HG03108 (cell line): ENCODE measurements at regions not wholly inside any gene's neighbourhood (a gene's known extent, or its start where the extent isn't known, plus 50 kb on each side); places are given as distances from the start of the nearest gene placed in this dataset.

Experiments
- ATAC-seq: cut with Tn5 transposase; IDR thresholded peaks from one replicate; pipeline ENCODE4 v1.9.1; 2021; ENCODE audit warnings: moderate library complexity; ENCODE audit not compliant: unreplicated experiment

- ATAC-seq = no peak
These were observed 50.6 kb upstream of the MRPS6 start for GRCh38 chr21:34022627-34023335.

GRCh38 chr21:34021726-34022125, 51.7 kb upstream of the MRPS6 start:
- ATAC-seq = no peak

DNA sequence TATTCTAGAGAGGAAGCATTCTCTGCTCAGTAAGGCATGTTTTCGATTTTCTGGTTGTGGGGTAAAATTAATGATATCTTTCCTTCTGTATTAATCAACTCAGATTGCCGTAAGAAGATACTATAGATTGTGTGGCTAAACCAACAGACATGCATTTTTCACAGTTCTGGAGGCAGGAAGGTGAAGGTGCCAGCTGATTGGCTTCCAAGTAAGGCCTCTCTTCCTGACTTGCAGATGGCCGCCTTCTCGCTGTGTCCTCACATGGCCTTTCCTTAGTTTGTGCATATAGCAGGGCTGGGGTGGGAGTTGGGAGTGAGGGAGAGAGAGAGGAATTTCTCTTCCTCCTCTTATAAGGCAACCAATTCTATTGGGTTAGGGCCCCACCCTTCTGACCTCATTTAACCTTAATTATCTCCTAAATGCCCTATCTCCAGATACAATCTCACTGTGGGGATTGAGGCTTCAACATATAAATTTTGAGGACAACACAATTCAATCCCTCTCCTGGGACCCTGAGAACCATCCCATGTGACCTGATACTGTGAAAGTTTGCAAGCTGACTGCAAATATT, 52.3 kb upstream of the MRPS6 start:
- ATAC-seq = no peak

- ATAC-seq = peak; percentile 40
These were observed 53.2 kb upstream of the MRPS6 start for GRCh38 chr21:34020005-34020847.

DNA sequence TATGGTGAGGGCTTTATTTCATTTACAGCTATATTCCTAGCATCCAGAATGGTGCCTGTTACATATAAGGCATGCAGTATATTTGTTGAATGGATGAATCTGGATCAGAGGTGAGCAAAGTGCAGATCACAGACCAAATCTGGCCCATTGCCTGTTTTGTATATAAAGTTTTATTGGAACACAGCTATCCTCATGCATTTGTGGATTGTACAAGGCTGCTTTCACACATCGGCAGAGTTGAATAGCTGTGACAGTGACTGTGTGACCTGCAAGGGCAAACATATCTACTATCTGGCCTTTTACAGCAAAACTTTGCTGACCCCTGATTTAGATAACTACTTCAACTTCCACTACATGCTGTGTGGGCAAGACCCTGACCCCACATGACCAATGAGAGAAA, 54.0 kb upstream of the MRPS6 start:
- ATAC-seq = no peak

DNA sequence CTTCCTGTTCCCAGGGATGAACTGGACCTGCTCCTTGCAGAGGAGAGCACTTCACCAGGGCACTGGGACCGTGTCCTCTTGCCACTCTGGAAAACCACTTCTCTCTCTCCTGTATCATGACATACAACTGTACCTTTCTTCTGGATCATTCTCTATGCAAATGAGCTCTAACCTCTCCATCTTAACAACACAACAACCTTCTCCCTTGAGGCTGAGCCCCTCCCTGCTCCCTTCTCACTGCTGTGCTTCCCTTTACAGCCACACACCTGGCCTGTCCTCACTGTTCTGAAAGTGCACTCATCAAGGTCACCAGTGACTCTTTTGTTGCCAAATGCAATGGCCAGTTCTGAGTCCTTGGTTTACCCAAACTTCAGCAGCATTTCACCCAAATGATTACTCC, 54.5 kb upstream of the MRPS6 start:
- ATAC-seq = no peak

DNA sequence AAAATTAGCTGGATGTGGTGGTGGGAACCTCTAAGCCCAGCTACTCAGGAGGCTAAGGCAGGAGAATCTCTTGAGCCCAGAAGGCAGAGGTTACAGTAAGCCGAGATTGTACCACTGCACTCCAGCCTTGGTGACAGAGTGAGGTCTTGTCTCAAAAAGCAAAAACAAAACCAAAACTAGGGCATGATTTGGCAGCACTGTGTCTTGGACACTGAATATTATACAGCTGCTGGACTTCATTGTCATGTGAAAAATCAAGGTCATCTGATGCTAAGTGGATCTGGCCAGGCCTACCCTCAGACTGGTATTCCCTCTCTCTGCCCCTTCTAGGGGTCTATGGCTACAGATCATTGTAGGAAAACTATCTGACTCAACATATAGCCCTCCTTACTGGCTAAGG, 55.2 kb upstream of the MRPS6 start:
- ATAC-seq = no peak

DNA sequence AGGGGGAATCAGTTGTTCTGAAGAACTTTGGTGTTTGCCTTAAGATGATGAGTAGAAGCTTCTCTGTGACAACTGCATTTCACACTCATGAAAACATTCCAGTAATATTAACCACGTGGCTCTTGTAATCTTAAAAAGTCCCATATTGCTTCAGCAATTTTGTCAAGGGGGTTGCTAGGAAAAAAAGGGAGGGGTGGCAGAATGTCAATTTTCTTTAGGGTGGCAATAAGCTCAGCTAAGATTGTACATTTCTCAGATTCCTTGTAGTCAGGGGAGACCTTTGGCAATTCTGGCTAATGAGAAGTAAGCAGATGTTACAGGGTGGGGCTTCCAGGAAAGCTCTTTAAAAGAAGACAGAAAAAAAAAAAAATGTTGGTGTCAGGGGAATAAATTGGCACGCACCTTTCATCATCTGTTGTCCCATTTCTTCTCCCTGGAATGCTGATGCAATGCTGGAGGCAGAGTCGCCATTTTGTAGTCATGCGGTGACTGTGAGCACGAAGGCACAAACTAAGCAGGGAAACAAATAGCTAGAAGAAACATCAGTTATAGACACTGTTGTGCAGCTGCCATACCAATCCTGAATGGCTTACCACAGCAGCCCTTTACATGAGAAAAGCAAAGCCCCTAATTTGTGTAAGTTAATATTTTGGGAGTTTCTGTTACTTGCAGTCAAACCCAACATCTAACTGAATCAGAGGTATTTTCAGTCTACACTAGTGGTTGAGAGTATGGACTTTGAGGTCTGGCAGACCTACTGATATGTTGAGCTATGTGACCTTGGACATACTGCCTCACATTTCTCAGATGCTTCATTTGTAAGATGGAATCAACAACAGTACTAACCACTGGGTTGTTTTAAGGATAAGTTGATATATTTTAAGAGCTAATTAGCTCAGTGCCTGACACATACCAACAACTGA, 56.1 kb upstream of the MRPS6 start:
- ATAC-seq = peak; percentile 28

DNA sequence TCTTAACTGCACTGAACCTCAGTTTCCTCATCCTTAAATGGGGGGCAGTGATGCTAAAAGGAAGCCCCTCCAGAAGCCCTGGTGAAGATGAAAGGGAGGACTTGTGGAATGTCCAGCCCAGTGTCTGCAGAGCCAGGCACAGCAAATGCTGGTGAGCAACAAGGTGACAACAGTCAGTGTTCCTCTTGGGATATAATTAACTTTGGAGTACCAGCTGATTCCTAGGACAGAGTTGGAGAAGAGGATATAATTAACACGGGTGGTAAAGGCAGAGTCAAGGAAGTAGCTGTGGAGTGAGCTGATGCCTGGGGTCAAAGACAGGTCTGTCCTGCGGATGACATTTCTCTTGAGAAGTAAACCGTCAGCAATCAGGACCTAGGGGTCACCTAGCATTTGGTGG, 60.7 kb upstream of the MRPS6 start:
- ATAC-seq = no peak

- ATAC-seq = no peak
These were observed 61.7 kb upstream of the MRPS6 start for GRCh38 chr21:34011660-34012059.

DNA sequence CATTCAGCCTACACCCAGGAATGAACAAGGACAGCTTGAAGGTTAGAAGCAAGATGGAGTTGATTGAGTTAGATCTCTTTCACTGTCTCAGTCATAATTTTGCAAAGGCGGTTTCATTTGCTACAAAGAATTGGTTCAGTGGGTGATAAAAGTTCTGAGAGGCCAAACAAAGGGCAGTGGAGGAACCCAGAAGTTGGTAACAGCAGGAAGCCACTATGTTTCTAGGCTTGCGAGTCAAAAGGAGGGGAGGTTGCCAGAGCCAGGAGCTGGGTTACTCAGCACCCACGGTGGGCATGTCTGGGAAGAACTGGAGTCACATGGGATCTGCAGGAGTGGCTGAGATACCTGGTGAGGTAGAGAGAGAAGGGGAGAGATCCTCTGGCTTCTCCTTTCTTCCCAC, 64.2 kb upstream of the MRPS6 start:
- no peak for ATAC-seq

- no peak for ATAC-seq
These were observed 64.8 kb upstream of the MRPS6 start for GRCh38 chr21:34008618-34009017.

- no peak for ATAC-seq
These were observed 66.7 kb upstream of the MRPS6 start for GRCh38 chr21:34006611-34007168.

DNA sequence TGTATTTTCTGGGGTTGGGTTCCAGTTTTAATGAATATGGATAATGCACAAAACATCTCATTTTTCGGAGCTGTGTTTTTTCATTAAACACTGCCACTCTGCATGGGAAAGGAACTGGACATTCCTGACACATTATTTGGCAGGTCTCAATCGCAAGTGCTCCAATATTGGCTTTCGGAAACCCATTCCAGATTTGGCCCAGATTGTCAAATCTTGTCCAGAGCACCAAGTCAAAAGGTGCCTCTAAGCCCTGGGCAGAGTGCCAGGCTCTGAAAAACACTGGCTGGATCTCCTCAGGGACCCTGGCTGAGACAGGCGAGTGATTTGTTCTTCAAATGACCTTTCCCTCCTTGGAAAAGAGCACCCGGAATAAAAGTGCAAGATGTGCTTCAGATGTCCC, 68.4 kb upstream of the MRPS6 start:
- no peak for ATAC-seq

DNA sequence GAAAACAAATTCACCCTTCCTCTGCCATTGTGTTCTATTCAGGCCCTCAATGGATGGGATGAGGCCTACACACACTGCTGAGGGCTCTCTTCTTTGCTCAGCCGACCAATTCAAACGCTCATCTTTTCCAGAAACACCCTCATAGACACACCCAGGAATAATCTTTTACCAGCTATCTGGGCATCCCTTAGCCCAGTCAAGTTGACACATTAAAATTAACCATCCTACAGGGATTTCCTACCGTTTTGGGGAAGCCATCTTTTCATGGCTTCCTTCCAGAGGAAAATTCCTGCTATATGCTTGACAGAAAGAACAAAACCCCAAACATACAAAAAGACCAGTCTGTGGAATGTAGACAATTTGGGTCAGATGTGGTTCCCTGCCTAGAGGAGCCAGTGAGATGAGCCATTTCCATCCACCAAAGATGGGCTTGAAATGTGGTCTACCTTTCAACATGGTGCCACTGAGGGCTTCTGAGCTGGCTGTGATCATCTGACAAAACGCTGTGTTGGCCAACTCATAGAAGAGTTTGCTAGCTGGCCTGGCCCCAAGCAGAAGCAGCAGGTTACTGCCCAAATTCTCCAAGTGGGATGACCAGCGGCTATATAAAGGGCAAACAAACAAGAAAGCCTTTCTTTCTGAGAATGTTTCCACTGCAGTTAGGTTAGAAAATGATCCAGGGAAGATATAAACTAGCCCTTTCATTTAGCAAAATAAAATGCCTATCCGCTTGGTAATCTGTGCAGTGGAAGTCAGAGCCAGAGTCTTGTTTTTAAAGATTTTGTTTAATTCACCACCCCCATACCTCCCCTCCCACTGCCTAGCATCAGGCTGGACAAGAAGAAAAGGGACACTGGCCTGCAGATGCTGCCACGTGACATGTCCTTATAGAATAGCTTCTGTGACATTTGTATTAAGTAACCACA, 69.1 kb upstream of the MRPS6 start:
- ATAC-seq = no peak

GRCh38 chr21:34003428-34003827, 70.0 kb upstream of the MRPS6 start:
- ATAC-seq = no peak

DNA sequence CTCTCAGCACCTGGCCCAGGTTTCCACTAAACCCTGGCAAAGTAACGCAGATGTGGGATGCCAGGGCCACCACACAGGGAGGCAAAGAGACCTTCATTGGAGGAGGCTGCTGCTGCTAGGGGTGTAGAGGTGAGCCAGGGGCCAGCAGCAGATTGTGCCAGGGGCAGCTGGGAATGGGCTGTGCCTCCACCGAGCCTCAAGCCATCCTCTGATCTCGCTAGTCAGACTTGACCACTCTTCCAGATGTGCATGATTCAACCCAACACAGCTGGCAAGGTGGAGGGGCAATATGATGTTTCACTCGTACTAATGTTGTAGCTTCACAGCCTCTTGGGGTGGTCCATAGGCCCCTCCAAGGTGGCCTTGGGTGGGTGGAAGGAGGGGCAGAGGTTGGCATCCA, 73.0 kb upstream of the MRPS6 start:
- ATAC-seq = no peak

DNA sequence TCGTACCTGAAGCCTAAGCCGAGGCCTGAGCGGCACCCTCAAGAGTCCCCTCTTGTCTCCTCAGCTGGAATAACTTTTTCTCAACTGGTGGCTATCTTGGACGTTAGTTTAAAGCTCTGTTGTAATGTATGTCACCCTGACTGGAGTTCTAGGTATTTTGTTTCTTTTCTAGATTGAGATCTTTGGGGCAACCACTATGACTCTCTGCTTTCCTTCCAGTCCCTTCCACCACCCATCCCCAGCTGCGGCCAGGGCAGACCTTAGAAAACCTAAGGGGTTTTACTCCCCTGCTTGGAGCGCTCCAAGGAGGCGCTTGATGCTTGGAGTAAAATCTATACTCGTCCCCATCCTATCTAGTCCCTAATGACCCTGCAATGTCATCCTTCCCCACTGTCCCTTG, 74.6 kb upstream of the MRPS6 start:
- no peak for ATAC-seq

- no peak for ATAC-seq
These were observed 75.0 kb upstream of the MRPS6 start for GRCh38 chr21:33998402-33998801.

GRCh38 chr21:33997436-33997835, 75.9 kb upstream of the MRPS6 start:
- ATAC-seq = no peak
